ENCODE measurements at regions not wholly inside any gene's neighbourhood (a gene's known extent, or its start where the extent isn't known, plus 50 kb on each side); places are given as distances from the start of the nearest gene placed in this dataset.

- TF ChIP-seq TCF7L2 (IDR thresholded peaks at IDR 0.05; ENCODE audit: low read depth, low read length) = no peak
- TF ChIP-seq REST (IDR thresholded peaks at IDR 0.05; ENCODE audit: insufficient read depth in 1 of 2, low read depth in 2 of 2, low read length in 1 of 2) = no peak
- no peak for TF ChIP-seq SIN3A (IDR thresholded peaks at IDR 0.05; ENCODE audit: borderline replicate concordance, insufficient read depth, low read depth, low read length)
- no peak for TF ChIP-seq POLR2AphosphoS5 (IDR thresholded peaks at IDR 0.05; ENCODE audit: low read depth, low read length)
- TF ChIP-seq CTCF (IDR thresholded peaks at IDR 0.05) = no peak
- in situ Hi-C loops (cut with HindIII; ENCODE audit: low pct_unique_long_range_greater_than_20kb, low sequenced_read_pairs) = no loop called here
- Histone ChIP-seq H3K4me1 (ENCODE audit: control insufficient read depth, insufficient read depth, low read length) (no peaks in the 10 kb centered on the region), H3K27ac (ENCODE audit: low read length) (no peak overlapping the region), H3K4me3 (ENCODE audit: low read depth in 2 of 2, low read length in 2 of 2) (no peak overlapping the region), H3K36me3 (ENCODE audit: control insufficient read depth, insufficient read depth, low read length) (no peaks in the 10 kb centered on the region), H3K9me3 (ENCODE audit: control insufficient read depth, insufficient read depth, low read depth, low read length) (no peaks in the 10 kb centered on the region), H3K27me3 (ENCODE audit: control insufficient read depth, insufficient read depth, low read length) (no peaks in the 10 kb centered on the region)
- no peak for ATAC-seq
- POLR2A ChIA-PET = no interaction called here
- intact Hi-C loops (cut with micrococcal nuclease; ENCODE audit: unreplicated experiment) = no loop called here
- DNase-seq (ENCODE audit: low read depth, low spot score) = no peak
- BruUV-seq (replicated peaks) = no TSS peak
- CTCF ChIA-PET = no interaction called here
These were observed 172.9 kb upstream of the ZFHX3 start for GRCh38 chr16:73220836-73221235.

GRCh38 chr16:73219176-73219575, 171.2 kb upstream of the ZFHX3 start:
- no TSS peak for BruUV-seq (replicated peaks)
- Histone ChIP-seq H3K27me3 (ENCODE audit: control insufficient read depth, insufficient read depth, low read length) (no peaks in the 10 kb centered on the region), H3K4me3 (ENCODE audit: low read depth in 2 of 2, low read length in 2 of 2) (no peak overlapping the region), H3K36me3 (ENCODE audit: control insufficient read depth, insufficient read depth, low read length) (no peaks in the 10 kb centered on the region), H3K4me1 (ENCODE audit: control insufficient read depth, insufficient read depth, low read length) (no peaks in the 10 kb centered on the region), H3K9me3 (ENCODE audit: control insufficient read depth, insufficient read depth, low read depth, low read length) (no peaks in the 10 kb centered on the region), H3K27ac (ENCODE audit: low read length) (no peak overlapping the region)
- ChIA-PET POLR2A (no interaction called here), CTCF (no interaction called here)
- DNase-seq (ENCODE audit: low read depth, low spot score) (no peak), ATAC-seq (no peak)
- TF ChIP-seq CTCF (IDR thresholded peaks at IDR 0.05) (no peak), TCF7L2 (IDR thresholded peaks at IDR 0.05; ENCODE audit: low read depth, low read length) (no peak), REST (IDR thresholded peaks at IDR 0.05; ENCODE audit: insufficient read depth in 1 of 2, low read depth in 2 of 2, low read length in 1 of 2) (no peak), POLR2AphosphoS5 (IDR thresholded peaks at IDR 0.05; ENCODE audit: low read depth, low read length) (no peak), SIN3A (IDR thresholded peaks at IDR 0.05; ENCODE audit: borderline replicate concordance, insufficient read depth, low read depth, low read length) (no peak)
- intact Hi-C loops (cut with micrococcal nuclease; ENCODE audit: unreplicated experiment) (no loop called here), in situ Hi-C loops (cut with HindIII; ENCODE audit: low pct_unique_long_range_greater_than_20kb, low sequenced_read_pairs) (no loop called here)

Measured in Panc1 (cell line).